ENCODE measurements at regions not wholly inside any gene's neighbourhood (a gene's known extent, or its start where the extent isn't known, plus 50 kb on each side); places are given as distances from the start of the nearest gene placed in this dataset.

GRCh38 chr12:90485560-90485959, 469.4 kb downstream of the CCER1 start:
- H3K4me3 ChIP-seq, result no peak overlapping the region
- no peaks in the 10 kb centered on the region for H3K4me1 ChIP-seq
- intact Hi-C loops (cut with DNase I; ENCODE audit: low total_unique reads), result no loop called here
- H3K9me3 ChIP-seq, result peaks cover 0 to 7% (median 4%) of the 10 kb centered on the region in 4 donors
- H3K27me3 ChIP-seq, result no peaks in the 10 kb centered on the region
- no peak overlapping the region for H3K27ac ChIP-seq
- DNase-seq, result no peak
- no peak for TF ChIP-seq EP300 (IDR thresholded peaks at IDR 0.05)
- no peak for TF ChIP-seq POLR2A (IDR thresholded peaks at IDR 0.05)
- TF ChIP-seq CTCF (IDR thresholded peaks at IDR 0.05), result no peak
- no peak for TF ChIP-seq POLR2AphosphoS5 (IDR thresholded peaks at IDR 0.05)
- no peaks in the 10 kb centered on the region for H3K36me3 ChIP-seq

- 30 to 59% (median 31%) methylated on average over 2 of the region's 2 CpGs for WGBS, 5 donors
- no peak overlapping the region for H3K27ac ChIP-seq
- no peaks in the 10 kb centered on the region for H3K9me3 ChIP-seq
- H3K27me3 ChIP-seq, result no peaks in the 10 kb centered on the region
- no peaks in the 10 kb centered on the region for H3K36me3 ChIP-seq
- no peaks in the 10 kb centered on the region for H3K4me1 ChIP-seq
- intact Hi-C loops (cut with DNase I; ENCODE audit: low total_unique reads), result no loop called here
- no peak overlapping the region for H3K4me3 ChIP-seq
- no peak for TF ChIP-seq POLR2A (IDR thresholded peaks at IDR 0.05)
- no peak for TF ChIP-seq CTCF (IDR thresholded peaks at IDR 0.05)
- no peak for TF ChIP-seq POLR2AphosphoS5 (IDR thresholded peaks at IDR 0.05)
- no peak for TF ChIP-seq EP300 (IDR thresholded peaks at IDR 0.05)
- no peak for DNase-seq
Measured at GRCh38 chr12:90484094-90484493, 470.9 kb downstream of the CCER1 start.

GRCh38 chr12:90481748-90482147, 473.2 kb downstream of the CCER1 start:
- no peak for TF ChIP-seq POLR2AphosphoS5 (IDR thresholded peaks at IDR 0.05)
- TF ChIP-seq POLR2A (IDR thresholded peaks at IDR 0.05), result no peak
- TF ChIP-seq EP300 (IDR thresholded peaks at IDR 0.05), result no peak
- no peak for TF ChIP-seq CTCF (IDR thresholded peaks at IDR 0.05)
- no peaks in the 10 kb centered on the region for H3K9me3 ChIP-seq
- DNase-seq, result no peak
- no peaks in the 10 kb centered on the region for H3K36me3 ChIP-seq
- intact Hi-C loops (cut with DNase I; ENCODE audit: low total_unique reads), result no loop called here
- no peak overlapping the region for H3K4me3 ChIP-seq
- H3K27ac ChIP-seq, result no peak overlapping the region
- H3K27me3 ChIP-seq, result no peaks in the 10 kb centered on the region
- WGBS, 5 donors, result 31 to 58% (median 38%) methylated on average over 1 of the region's 1 CpG
- H3K4me1 ChIP-seq, result no peaks in the 10 kb centered on the region

- Histone ChIP-seq H3K4me3 (no peak overlapping the region), H3K9me3 (no peaks in the 10 kb centered on the region), H3K4me1 (no peaks in the 10 kb centered on the region), H3K27ac (no peak overlapping the region), H3K36me3 (no peaks in the 10 kb centered on the region), H3K27me3 (no peaks in the 10 kb centered on the region)
- no peak for DNase-seq
- WGBS, 5 donors, result 87 to 96% (median 91%) methylated on average over 1 of the region's 1 CpG
- no peak for TF ChIP-seq CTCF (IDR thresholded peaks at IDR 0.05)
- no peak for TF ChIP-seq EP300 (IDR thresholded peaks at IDR 0.05)
- no peak for TF ChIP-seq POLR2AphosphoS5 (IDR thresholded peaks at IDR 0.05)
- no peak for TF ChIP-seq POLR2A (IDR thresholded peaks at IDR 0.05)
- intact Hi-C loops (cut with DNase I; ENCODE audit: low total_unique reads), result no loop called here
Measured at GRCh38 chr12:90479237-90479636, 475.7 kb downstream of the CCER1 start.

All from stomach (tissue), 8 donors.